ENCODE measurements at regions not wholly inside any gene's neighbourhood (a gene's known extent, or its start where the extent isn't known, plus 50 kb on each side); places are given as distances from the start of the nearest gene placed in this dataset.

GRCh38 chr2:137747509-137747908, 216.8 kb upstream of the HNMT start:
- no peak for TF ChIP-seq CTCF (IDR thresholded peaks at IDR 0.05)
- TF ChIP-seq POLR2A (IDR thresholded peaks at IDR 0.05) = no peak
